AG04449 (cell line): ENCODE measurements at regions not wholly inside any gene's neighbourhood (a gene's known extent, or its start where the extent isn't known, plus 50 kb on each side); places are given as distances from the start of the nearest gene placed in this dataset.

Source experiments
- CTCF ChIA-PET: fragments of 350-600 bp; formaldehyde crosslinking; extraction: SDS; loops from one replicate; lab custom pipeline; 2021; ENCODE audit warnings: antibody characterized with exemption; lab: Yijun Ruan, JAX
- POLR2A ChIA-PET: fragments of 400-600, 350-600 bp; formaldehyde crosslinking; extraction: SDS; loops from one replicate; lab custom pipeline; 2020; ENCODE audit warnings: antibody characterized with exemption, inconsistent platforms; lab: Yijun Ruan, JAX
- DNase-seq: peaks from one replicate; pipeline ENCODE4 v3.0.0-alpha.2; 2010; ENCODE audit warnings: low read depth, low spot score
- H3K4me3 ChIP-seq: 2 replicates; pipeline ENCODE4 v1.5.1; 2011; ENCODE audit warnings: low read depth, mild to moderate bottlenecking, control low read depth, low read length
- CTCF ChIP-seq: IDR thresholded peaks from one replicate; pipeline ENCODE4 v1.5.1; 2011; ENCODE audit warnings: mild to moderate bottlenecking, moderate library complexity, low read length, control low read depth, inconsistent platforms; ENCODE audit not compliant: insufficient read depth; ENCODE audit errors: missing control alignments

- TF ChIP-seq CTCF, result no peak
- no peak overlapping the region for H3K4me3 ChIP-seq
- DNase-seq, result no peak
- POLR2A ChIA-PET, result no interaction called here
- CTCF ChIA-PET, result no interaction called here
These were observed 67.3 kb upstream of the ONECUT1 start for GRCh38 chr15:52857471-52857870.

- ChIA-PET CTCF (no interaction called here), POLR2A (no interaction called here)
- no peak for TF ChIP-seq CTCF
- no peak overlapping the region for H3K4me3 ChIP-seq
- no peak for DNase-seq
These were observed 66.2 kb upstream of the ONECUT1 start for GRCh38 chr15:52856286-52856685.

GRCh38 chr15:52855157-52855556, 65.0 kb upstream of the ONECUT1 start:
- H3K4me3 ChIP-seq, result no peak overlapping the region
- ChIA-PET CTCF (no interaction called here), POLR2A (no interaction called here)
- no peak for TF ChIP-seq CTCF
- no peak for DNase-seq

GRCh38 chr15:52844823-52845222, 54.7 kb upstream of the ONECUT1 start:
- DNase-seq, result no peak
- H3K4me3 ChIP-seq, result no peak overlapping the region
- POLR2A ChIA-PET, result no interaction called here
- CTCF ChIA-PET, result no interaction called here
- no peak for TF ChIP-seq CTCF
